Upper lobe of right lung (tissue), 1 donor: ENCODE measurements at regions not wholly inside any gene's neighbourhood (a gene's known extent, or its start where the extent isn't known, plus 50 kb on each side); places are given as distances from the start of the nearest gene placed in this dataset.

ENCODE experiments used
- ATAC-seq: fragments of 200-7000 bp; cut with Tn5 transposase; one replicate; pipeline ENCODE4 v1.9.1; 2020; ENCODE audit warnings: mild to moderate bottlenecking, moderate library complexity
- DNase-seq: peaks from one replicate; pipeline ENCODE4 v3.0.0-alpha.2; 2020
- H3K27ac ChIP-seq: fragments of 200-600 bp; one replicate; pipeline ENCODE4 v1.8.0; 2022
- H3K27me3 ChIP-seq: fragments of 200-600 bp; one replicate; pipeline ENCODE4 v1.8.0; 2022; ENCODE audit warnings: mild to moderate bottlenecking
- H3K36me3 ChIP-seq: fragments of 200-600 bp; one replicate; pipeline ENCODE4 v1.8.0; 2022
- H3K4me1 ChIP-seq: fragments of 200-600 bp; one replicate; pipeline ENCODE4 v1.8.0; 2022
- H3K4me3 ChIP-seq: fragments of 200-600 bp; one replicate; pipeline ENCODE4 v1.8.0; 2022; ENCODE audit warnings: mild to moderate bottlenecking
- H3K9me3 ChIP-seq: fragments of 200-600 bp; one replicate; pipeline ENCODE4 v1.8.0; 2022
- intact Hi-C: fragments of 100-400 bp; cut with DNase I; formaldehyde crosslinking; loops from one replicate; pipeline ENCODE4 v1.11.0; 2022
- TF ChIP-seq, protein P1 (sequence below): fragments of 200-600 bp; IDR thresholded peaks from one replicate; pipeline ENCODE4 v1.8.0; 2022; ENCODE audit warnings: antibody characterized with exemption
- donor health status: DM: no; HTN: yes; CAD: no; lungs with severe emphysema.

DNA sequence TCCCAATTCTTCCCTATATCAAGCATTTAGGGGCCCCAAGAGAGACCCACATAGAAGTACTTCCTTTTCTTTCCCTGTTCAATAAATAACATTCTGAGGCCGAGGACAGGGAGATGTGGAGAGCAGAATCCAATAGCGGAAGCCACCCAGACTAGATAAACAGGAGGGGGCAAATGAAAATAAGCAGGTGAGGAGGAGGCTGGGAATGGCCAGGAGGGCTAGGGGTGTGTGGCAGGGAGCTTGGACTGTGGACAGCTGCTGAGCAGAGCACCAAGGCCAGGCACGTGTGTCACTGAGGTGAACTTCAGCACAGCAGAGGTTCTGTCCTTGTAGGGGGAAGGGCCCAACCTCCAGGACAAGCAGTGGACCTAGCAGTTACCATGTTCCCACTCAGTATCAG lies 339.2 kb downstream of the FOXA2 start:
- no peaks in the 10 kb centered on the region for H3K9me3 ChIP-seq
- TF ChIP-seq, protein P1, sequence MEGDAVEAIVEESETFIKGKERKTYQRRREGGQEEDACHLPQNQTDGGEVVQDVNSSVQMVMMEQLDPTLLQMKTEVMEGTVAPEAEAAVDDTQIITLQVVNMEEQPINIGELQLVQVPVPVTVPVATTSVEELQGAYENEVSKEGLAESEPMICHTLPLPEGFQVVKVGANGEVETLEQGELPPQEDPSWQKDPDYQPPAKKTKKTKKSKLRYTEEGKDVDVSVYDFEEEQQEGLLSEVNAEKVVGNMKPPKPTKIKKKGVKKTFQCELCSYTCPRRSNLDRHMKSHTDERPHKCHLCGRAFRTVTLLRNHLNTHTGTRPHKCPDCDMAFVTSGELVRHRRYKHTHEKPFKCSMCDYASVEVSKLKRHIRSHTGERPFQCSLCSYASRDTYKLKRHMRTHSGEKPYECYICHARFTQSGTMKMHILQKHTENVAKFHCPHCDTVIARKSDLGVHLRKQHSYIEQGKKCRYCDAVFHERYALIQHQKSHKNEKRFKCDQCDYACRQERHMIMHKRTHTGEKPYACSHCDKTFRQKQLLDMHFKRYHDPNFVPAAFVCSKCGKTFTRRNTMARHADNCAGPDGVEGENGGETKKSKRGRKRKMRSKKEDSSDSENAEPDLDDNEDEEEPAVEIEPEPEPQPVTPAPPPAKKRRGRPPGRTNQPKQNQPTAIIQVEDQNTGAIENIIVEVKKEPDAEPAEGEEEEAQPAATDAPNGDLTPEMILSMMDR: no peak
- H3K27me3 ChIP-seq: no peaks in the 10 kb centered on the region
- DNase-seq (no peak), ATAC-seq (no peak)
- no peaks in the 10 kb centered on the region for H3K4me1 ChIP-seq
- no peaks in the 10 kb centered on the region for H3K36me3 ChIP-seq
- H3K27ac ChIP-seq: no peak overlapping the region
- no peak overlapping the region for H3K4me3 ChIP-seq
- intact Hi-C loops: no loop called here

DNA sequence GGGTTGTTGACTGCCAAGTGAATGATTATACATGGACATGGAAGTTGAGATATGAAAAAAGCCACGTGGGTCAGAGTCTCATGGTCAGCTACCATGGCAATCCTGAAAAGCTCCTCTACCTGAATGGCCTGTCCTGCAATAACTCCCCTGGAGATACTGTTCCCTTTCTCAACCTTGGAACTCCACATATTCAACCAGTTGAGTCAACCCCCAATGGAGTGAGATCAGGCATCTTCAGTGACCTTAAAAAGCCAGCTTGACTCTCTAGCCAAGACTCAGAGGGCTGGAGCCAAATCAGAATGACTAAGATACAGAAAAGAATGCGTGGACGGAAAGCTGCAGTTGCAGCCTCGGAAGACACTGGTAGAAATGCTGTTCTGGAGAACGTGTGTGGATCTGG lies 341.3 kb downstream of the FOXA2 start:
- TF ChIP-seq, protein P1: no peak
- DNase-seq (no peak), ATAC-seq (no peak)
- no peak overlapping the region for H3K4me3 ChIP-seq
- no peaks in the 10 kb centered on the region for H3K4me1 ChIP-seq
- intact Hi-C loops: no loop called here
- H3K27me3 ChIP-seq: no peaks in the 10 kb centered on the region
- H3K27ac ChIP-seq: no peak overlapping the region
- H3K9me3 ChIP-seq: no peaks in the 10 kb centered on the region
- H3K36me3 ChIP-seq: no peaks in the 10 kb centered on the region

DNA sequence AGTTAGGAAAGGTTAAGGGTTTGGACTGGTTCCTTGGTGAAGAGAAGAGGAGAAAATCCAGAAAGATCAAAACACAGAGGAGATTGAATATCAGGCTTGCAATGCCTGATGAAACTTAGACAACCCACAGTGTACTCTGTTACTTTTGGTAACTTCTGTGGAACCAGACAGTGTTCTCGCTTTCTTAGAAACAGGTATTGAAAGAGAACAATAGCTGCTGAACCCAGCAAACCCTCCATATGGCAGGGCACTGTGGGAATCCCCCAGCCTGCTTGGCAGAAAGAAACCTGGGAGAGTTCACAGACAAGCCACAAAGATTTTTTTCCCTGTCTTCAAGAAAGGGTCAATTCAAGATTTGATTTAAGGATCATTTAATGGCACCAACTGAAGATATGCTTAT lies 342.8 kb downstream of the FOXA2 start:
- Histone ChIP-seq H3K4me1 (no peaks in the 10 kb centered on the region), H3K9me3 (no peaks in the 10 kb centered on the region), H3K27ac (no peak overlapping the region), H3K36me3 (no peaks in the 10 kb centered on the region), H3K4me3 (no peak overlapping the region), H3K27me3 (no peaks in the 10 kb centered on the region)
- DNase-seq (no peak), ATAC-seq (no peak)
- intact Hi-C loops: no loop called here
- TF ChIP-seq, protein P1: no peak

DNA sequence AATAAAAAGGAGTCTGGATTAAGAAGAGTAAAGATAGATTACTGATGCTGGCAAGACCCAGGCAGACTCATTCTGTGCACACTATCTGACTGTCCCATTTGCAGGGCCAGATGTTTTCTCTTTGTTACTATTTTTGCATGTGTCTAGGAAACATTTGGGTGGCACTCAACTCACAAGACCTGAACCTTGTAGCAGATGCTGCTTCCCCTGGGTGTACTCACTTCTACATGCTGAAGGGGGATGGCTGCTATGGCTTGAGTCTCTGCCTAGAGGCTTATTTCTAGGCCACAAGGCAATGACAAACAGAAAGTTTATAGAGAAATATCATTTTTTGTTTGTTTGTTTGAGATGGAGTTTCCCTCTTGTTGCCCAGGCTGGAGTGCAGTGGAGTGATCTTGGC lies 351.4 kb downstream of the FOXA2 start:
- Histone ChIP-seq H3K27ac (no peak overlapping the region), H3K4me1 (no peaks in the 10 kb centered on the region), H3K4me3 (no peak overlapping the region), H3K27me3 (no peaks in the 10 kb centered on the region), H3K9me3 (no peaks in the 10 kb centered on the region), H3K36me3 (no peaks in the 10 kb centered on the region)
- intact Hi-C loops: no loop called here
- TF ChIP-seq, protein P1: no peak
- no peak for ATAC-seq
- no peak for DNase-seq

DNA sequence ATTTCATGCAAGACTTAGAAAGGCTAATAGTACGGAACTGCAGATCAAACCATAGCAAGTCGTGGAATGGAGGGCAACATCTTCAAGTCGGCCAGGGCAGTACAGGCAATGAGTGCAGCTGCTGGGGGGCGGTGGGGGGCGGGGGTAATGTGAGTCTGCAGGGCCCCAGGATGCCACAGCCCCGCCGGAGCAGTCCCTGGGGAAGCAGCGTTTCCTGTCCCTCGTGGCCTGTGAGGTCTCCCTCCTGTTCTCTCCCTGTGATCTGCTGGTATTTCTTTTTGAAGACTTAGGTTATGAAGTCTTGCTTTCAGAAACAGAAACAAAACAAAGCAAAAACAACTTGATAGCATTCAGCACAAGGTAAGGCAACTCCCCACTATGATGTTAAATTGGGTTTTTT lies 351.9 kb downstream of the FOXA2 start:
- Histone ChIP-seq H3K4me3 (no peak overlapping the region), H3K27ac (no peak overlapping the region), H3K4me1 (no peaks in the 10 kb centered on the region), H3K9me3 (no peaks in the 10 kb centered on the region), H3K36me3 (no peaks in the 10 kb centered on the region), H3K27me3 (no peaks in the 10 kb centered on the region)
- TF ChIP-seq, protein P1: no peak
- intact Hi-C loops: no loop called here
- DNase-seq (no peak), ATAC-seq (no peak)
